CD4-positive, alpha-beta T cell treated with Interferon alpha-2 for 1 hour (primary cell): ENCODE measurements at regions not wholly inside any gene's neighbourhood (a gene's known extent, or its start where the extent isn't known, plus 50 kb on each side); places are given as distances from the start of the nearest gene placed in this dataset.
"Not testable (repeated sequence)": the region's sequence is repeated elsewhere in the genome, so short reads cannot be mapped to it uniquely, and the experiment has no call there.

Source experiments
- DNase-seq, 2 donors: peaks; one replicate each; pipeline ENCODE4 v3.0.0-alpha.2; 2020 to 2022

DNA sequence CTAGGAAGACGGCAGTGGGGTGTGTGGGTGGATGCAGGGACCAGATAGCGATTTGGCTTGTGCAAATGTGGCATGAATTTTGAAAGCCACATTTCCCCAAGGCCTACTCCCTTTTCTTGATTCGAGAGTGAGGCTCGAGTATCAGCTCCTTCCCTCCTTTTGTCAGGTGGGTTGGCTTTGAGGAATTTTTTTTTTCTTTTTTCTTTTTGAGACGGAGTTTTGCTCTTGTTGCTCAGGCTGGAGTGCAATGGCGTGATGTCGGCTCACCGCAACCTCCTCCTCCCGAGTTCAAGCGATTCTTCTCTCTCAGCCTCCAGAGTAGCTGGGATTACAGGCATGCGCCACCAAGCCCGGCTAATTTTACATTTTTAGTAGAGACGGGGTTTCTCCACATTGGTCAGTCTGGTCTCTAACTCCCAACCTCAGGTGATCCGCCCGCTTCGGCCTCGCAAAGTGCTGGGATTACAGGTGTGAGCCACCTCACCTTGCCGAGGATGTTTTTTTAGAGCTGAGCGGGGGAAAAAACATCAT lies 335.0 kb downstream of the SRGAP2C start:
- DNase-seq, result not testable (repeated sequence)

DNA sequence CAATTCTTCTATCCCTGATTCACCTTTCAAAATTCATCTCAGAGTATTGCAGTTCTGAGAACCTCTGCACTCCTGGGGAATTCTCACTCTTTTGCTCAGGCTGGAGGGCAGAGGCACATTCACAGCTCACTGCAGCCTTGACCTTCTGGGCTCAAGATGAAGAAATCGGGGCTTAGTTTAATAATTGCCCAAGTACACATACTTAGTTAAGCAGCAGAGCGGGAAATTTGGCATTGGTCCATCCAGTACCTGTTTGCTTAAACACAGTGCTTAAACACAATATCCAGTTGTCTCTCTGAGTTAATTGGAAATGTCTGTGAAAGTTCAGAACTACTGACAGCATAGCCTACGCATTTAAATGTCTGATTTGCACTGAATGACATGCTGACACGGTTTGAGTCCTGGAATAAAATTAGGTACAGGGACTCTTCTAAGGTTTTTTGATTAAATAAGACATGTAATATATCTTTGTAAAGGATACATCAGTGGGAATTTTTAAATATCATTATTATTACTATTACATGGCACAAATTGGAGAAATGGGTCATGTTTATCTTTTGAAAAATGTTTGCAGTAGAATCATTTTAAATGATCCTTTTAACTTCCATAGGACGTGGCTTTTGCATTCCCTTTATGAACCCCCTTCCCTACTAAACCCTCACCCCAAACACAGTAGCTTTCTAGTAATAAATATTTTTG lies 337.4 kb downstream of the SRGAP2C start:
- no peak for DNase-seq

DNA sequence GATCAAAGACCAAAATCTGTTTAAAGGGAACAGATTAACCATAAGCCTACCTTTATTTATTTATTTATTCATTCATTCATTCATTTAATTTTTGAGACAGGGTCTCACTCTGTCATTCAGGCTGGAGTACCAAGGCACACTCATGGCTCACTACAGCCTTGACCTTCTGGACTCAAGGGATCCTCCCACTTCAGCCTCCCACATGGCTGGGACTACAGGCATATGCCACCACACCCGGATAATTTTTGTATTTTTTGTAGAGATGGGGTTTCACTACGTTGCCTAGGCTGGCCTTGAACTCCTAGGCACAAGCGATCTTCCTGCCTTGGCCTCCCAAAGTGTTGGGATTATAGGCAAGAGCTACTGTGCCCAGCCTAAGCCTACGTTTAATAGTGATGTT lies 338.3 kb downstream of the SRGAP2C start:
- not testable (repeated sequence) for DNase-seq

DNA sequence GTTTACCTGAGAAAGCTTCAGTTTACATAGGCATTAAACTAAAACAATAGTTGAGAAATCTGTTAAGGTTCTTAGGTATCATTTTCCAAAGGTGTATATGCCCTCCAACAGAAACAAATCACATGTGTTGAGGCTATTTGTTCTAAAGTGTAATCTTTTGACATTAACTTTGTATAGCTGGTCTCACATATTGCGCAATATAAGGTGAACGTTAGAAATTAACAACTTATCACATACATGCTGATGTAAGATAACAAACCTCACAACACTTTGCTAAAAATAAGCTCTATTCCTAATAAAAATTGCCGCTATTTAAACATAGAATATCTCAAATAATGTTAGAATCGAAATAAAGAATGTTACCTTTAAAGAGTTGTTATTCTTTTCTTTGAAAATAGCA lies 340.6 kb downstream of the SRGAP2C start:
- DNase-seq, result no peak

DNA sequence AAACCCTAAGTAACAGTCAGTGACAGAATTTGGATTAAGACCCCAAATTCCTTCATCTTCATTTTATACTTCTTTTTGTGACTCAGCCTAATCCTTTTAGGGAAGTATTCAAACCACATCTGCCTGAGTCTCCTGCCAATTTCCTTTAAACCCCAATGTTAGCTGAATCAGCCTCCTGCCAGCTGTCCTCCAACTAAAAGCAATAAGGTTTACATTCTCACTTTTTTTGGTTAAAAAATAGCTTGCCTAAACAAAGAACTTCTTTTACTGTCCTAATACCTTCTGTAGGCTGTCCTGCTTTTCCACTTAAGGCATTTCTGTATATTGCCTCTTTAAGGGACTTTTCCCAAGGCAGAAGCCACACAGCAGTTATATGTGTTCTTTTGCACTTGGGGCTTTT lies 344.2 kb downstream of the SRGAP2C start:
- not testable (repeated sequence) for DNase-seq

DNA sequence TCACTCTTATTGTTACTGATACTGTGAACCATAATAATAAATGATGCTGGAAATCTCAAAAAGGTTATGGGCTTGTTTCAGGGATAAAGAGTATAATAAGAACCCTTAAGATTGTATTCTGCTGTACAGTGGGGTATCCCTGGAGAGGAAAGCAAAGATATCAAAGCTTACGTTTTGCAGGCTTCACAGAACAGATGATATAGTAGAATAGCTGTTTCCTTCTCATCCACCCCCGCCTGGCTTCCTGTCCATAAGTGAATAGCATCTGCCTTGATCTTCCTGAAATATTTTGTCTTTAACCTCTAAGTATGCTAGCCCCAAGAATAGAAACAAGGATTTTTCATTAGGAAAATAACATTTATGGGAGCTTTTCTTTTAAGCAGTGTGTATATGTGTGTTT lies 345.3 kb downstream of the SRGAP2C start:
- DNase-seq, result not testable (repeated sequence)

DNA sequence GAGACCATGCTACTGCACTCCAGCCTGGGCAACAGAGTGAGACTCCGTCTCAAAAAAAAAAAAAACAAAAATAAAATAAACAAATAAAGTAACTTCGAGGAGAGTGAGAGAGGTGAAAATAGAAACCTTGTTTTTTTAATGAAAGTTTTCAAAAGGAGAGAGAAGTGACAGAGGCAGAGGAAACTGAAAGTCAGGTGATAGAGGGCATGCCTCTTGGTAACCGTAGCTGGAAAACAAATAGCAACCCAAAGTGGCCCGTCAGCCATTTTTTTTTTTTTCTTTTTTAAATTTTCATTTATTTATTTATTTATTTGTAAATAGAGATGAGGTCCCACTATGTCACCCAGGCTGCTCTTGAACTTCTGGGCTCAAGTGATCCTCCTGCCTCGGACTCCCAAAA lies 347.0 kb downstream of the SRGAP2C start:
- DNase-seq, result peak in 1 of 2 donors; percentile 31

DNA sequence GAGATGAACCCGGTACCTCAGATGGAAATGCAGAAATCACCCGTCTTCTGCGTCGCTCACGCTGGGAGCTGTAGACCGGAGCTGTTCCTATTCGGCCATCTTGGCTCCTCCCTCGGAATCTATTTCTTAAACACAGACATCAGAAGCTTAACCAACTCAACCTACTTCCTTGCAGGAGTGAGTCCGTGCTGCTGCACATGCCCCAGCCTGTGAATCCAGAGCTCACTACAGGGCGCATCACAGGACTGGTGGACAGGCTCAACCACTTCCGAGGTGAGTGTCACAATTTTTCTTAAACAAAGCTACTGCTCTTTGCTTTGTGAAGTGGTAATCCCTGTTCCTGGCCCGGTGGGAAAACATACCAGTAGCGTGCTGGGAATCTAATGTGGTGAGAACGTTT lies 353.4 kb downstream of the SRGAP2C start:
- DNase-seq, result not testable (repeated sequence)

DNA sequence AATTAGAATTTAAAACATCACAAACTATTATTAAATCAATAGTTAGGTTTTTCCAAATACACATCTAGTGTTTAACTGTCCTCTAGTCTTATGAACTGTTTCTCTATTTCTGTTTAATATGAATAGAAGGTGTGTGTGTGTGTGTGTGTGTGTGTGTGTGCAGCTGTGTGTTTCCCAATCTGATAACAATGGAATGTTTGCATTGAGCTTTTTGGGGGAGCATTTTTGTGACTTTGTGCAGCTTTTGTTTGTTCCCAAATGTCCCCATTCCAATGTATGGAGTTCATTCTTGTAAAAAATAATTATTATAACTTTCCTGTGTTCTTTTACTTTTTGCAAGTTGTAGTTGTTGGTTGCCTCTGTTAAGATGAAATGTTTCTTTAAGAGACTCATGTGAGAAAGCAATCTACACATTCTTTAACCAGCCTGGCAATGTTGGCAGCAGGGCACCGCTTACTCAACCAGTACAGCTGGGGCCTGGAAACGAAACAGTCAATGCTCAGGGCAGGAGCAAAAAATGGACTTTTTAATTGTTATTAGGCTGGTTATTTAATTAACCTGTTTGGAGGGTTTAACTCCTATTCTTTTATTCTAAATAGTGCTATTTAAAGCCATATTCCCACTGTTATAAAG lies 354.3 kb downstream of the SRGAP2C start:
- DNase-seq, result no peak

DNA sequence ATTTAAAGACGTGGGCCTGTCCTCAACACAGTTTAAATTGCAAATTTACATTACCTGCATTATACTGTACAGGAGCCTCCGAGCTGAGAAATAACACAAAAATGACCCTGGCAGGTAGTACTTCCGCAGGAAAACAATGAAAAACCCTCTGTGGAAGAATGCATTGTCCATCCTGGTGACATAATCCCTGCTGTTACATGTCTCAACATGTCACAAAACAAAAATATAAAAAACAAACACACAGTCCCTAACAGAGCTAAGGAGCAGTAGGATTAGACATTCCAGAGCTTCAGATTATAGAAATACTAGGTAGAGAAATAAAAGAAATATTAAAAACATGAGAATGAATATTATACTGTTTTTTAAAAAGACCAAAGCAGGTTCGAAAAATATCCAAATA lies 359.2 kb downstream of the SRGAP2C start:
- DNase-seq, result not testable (repeated sequence)

DNA sequence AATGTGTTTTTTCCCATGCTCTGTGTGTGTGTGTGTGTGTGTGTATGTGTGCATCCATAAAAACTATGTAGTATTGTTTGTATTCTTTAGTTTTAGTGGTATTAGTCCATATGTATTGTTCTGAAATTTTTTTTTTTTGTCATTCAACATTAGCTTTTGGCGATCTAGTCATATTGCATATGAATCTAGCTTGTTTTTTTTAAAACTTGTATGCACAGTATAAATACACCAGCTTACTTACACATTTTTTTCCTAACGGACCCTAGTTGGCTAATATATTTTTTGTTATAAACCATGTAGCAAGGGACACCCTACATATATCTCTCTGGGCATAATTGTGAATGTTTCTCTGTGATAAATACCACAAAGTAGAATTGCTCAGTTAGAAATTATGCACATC lies 359.7 kb downstream of the SRGAP2C start:
- no peak for DNase-seq

DNA sequence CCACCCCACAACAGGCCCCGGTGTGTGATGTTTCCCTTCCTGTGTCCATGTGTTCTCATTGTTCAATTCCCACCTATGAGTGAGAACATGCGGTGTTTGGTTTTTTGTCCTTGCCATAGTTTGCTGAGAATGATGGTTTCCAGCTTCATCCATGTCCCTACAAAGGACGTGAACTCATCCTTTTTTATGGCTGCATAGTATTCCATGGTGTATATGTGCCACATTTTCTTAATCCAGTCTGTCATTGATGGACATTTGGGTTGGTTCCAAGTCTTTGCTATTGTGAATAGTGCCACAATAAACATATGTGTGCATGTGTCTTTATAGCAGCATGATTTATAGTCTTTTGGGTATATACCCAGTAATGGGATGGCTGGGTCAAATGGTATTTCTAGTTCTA lies 361.1 kb downstream of the SRGAP2C start:
- not testable (repeated sequence) for DNase-seq

DNA sequence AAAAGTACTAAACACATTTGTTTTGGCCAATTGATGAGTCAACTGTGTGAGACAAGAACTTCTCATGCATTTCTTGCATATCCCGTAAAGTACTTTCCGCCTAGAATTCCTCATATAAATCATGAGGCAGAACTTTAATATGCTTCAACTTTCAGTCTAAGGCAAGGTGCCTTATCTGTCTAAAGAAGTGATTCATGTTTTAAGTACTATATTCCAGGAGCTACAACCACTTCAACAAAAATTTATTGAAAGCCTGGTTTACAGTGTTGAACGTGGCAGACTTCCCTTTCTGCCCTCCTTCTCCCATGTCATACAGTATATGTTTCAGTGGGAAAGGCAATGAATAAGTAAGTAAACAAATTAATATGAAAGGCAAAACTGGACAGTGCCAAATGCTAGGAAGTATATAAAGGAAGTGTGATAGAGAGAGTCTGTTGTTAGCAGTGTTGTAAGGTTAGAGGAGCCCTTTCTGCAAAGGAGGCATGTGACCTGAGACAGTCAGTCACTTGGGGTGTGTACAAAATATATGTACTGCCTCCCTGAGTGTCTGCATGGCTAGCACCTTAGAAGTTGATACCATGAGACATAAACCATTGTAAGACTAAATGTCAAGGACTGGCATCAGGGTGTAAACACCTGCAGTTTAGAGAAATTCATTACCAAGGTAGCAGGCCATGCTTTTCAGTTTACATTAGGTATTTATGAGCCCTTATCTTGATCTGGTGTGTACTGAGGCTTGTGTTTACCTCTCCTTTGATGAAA lies 362.2 kb downstream of the SRGAP2C start:
- peak in 1 of 2 donors; percentile 23 for DNase-seq

DNA sequence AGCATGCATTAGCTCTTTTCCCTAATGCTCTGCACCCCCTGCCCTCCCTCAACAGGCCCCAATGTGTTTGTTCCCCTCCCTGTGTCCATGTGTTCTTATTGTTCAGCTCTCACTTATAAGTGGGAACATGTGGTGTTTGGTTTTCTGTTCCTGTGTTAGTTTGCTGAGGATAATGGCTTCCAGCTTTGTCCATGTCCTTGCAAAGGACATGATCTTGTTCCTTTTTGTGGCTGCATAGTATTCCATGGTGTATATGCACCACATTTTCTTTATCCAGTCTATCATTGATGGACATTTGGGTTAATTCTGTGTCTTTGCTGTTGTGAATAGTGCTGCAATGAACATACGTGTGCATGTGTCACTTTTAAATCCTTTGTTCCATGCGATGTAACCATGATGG lies 363.0 kb downstream of the SRGAP2C start:
- DNase-seq, result not testable (repeated sequence)

DNA sequence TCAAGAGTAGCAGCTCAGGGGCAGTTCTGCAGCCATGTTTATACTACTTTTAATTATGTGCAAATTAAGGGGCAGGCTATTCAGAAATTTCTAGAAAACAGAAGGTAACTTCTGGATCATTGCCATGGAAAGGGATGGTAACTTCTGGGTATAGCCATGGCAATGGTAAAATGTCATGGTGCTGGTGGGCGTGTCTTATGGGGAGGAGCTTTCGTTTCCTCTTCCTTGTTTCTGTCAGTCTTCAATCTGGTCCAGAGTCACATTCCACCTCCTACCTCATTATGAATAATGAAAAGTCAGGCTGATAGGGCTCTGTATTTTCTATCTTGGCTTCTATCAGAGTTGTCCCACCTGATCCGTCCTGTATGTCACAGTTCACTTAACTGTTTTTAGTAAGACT lies 366.0 kb downstream of the SRGAP2C start:
- not testable (repeated sequence) for DNase-seq

DNA sequence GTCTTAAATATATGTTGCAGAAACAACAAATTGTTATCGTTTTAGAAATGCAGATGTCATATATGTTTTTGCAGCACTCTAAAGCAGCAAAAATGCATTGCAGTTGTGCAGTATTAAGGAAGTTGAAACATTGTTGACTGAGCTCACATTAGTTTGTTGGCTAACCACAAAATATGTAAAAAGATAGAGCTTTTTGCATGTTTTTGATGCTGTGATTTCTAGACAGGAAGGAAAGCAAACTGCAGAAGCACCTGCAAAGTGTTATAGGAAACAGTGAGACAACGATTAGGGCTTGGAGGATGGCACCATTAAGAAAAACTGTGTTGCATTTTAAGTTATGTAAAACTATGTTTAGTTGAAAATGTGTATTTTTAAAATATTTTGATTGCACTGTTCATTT lies 366.7 kb downstream of the SRGAP2C start:
- DNase-seq, result peak; percentile 9 to 68

DNA sequence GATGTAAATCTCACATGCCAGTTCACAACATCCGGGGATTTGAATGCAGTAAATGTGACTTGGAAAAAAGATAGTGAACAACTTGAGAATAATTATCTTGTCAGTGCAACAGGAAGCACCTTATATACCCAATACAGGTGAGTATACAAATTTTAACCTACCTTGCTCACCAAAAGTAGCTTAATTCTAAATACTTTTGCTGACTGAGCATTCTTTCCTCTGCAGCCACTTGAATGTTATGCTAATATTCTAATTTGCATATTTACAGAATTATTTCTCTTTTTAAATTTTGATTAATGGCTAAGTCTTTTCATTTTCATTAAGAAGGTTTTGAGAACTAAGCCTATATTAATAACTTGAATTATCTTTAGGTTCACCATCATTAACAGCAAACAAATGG lies 371.8 kb downstream of the SRGAP2C start:
- not testable (repeated sequence) for DNase-seq

DNA sequence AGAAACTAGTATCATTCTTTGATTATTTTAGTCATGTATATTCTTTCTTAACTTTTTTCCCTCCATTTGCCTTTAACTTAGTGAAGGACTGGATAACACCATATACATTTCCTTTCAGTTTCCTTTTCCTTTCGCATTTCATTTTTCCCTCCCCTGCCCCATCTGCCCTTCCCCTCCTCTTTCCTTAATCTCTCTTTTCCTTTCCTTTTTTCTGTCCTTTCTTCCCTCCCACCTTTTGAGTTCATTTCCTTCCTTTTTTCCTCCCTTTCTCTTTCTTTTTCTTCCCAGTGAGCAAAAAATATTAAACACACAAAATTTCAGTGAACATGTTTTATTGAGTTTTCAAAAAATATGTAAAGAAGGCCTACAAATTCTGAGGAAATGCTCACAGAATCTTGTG lies 373.3 kb downstream of the SRGAP2C start:
- not testable (repeated sequence) for DNase-seq

DNA sequence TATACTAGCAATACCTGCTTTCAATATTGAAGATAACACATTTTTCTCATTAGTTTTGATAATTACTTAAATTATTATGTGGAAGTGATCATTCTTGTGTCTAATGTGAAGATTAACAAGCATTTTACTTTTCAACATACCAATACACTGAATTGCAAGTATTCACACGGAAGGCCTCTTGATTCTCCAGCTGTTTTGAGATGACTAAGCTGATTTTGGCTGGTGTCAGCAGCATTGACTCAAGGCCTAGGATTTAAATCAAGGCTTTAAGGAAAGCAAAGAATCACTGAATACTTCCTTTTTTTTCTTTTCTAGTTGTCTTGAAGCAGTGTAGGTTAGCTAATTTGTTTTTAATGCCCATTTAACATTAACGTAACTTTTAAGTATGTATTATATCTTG lies 373.7 kb downstream of the SRGAP2C start:
- no peak for DNase-seq

DNA sequence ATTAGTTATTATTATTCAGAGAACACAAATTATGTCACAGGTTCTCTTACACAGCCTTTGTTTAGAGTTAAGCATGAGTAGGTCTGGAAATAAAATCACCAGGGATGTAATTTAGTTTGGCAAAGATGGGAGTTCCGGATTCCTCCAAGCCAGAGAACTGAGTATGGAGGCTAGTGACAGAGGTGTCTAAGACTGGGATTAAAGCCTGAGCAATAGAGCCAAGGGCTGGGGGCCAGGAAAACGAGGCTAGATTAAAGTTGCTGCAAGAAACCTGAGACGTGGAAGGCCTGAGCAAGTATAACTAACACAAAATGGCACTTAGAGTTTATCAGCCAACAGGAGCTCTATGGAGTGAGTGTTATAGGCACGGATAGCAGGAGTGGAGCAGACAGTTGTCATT lies 381.6 kb downstream of the SRGAP2C start:
- DNase-seq, result no peak

DNA sequence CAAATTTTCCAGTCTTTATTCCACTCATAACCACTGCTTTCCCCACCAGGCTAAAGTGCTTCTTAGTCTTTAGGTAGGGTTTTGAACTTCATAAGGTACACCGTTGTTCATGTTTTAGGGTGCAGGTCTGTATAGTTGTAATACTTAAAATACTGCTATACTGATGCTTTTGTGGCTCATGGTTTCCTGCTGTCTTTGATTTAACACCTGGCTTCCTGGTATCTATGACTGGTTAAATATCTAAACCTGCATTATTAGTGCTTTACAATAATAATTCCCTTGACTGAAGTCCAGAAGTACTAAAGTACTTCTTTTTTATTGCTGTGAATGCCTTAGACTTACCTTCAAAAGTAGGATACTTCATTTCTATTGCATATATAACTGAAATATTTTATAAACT lies 384.7 kb downstream of the SRGAP2C start:
- no peak for DNase-seq

DNA sequence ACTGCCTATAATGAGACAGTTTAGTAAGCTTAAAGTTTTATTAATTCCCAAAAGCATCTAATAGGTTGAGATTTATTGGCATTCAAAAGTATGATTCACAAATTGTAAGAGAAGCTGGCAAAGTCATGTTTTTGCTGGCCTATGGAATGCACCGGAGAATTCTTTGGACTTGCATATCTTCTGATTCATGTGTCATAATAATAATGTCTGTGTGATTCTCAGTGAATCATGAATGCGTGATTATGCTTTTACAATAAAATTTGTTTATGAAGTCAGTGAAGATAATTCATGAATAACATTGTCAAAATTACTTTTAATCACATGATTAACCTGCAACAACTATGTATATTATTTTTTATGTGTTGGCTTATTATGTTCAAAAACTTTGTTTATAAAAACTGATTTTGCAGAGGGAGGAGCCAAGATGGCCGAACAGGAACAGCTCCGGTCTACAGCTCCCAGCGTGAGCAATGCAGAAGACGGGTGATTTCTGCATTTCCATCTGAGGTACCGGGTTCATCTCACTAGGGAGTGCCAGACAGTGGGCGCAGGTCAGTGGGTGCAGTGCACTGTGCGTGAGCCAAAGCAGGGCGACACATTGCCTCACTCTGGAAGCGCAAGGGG lies 389.2 kb downstream of the SRGAP2C start:
- not testable (repeated sequence) for DNase-seq

DNA sequence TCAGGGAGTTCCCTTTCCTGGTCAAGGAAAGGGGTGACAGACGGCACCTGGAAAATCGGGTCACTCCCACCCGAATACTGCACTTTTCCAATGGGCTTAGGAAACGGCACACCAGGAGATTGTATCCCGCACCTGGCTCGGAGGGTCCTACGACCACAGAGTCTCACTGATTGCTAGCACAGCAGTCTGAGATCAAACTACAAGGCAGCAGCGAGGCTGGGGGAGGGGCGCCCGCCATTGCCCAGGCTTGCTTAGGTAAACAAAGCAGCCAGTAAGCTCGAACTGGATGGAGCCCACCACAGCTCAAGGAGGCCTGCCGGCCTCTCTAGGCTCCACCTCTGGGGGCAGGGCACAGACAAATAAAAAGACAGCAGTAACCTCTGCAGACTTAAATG lies 389.7 kb downstream of the SRGAP2C start:
- DNase-seq, result not testable (repeated sequence)
